ENCODE measurements at regions not wholly inside any gene's neighbourhood (a gene's known extent, or its start where the extent isn't known, plus 50 kb on each side); places are given as distances from the start of the nearest gene placed in this dataset.

DNA sequence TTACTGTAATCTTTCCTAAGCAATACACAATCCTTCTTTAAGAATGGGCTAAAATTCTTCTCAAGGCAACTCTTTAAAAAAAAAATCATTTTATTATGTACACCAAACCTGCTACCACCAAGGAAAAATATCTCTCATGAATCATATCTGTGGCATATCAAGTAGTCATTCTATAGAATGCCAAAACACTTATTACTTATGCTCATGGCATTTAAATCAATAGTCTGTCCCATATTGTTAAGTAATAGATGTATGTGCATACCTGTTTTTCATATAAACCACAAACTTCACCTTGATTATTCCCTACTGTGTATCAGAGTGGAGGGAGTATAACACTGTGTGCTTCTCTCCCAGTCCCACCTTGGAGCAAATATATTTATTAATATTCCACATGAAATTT lies 95.8 kb upstream of the SETBP1 start:
- H3K4me1 ChIP-seq = peaks cover 0 to 11% (median 0%) of the 10 kb centered on the region in 4 donors
- intact Hi-C loops (cut with DNase I; ENCODE audit: low total_unique reads) = no loop called here
- TF ChIP-seq CTCF (IDR thresholded peaks at IDR 0.05) (no peak), EP300 (IDR thresholded peaks at IDR 0.05; ENCODE audit: low read depth) (no peak), POLR2AphosphoS5 (IDR thresholded peaks at IDR 0.05) (no peak), POLR2A (IDR thresholded peaks at IDR 0.05) (no peak)

DNA sequence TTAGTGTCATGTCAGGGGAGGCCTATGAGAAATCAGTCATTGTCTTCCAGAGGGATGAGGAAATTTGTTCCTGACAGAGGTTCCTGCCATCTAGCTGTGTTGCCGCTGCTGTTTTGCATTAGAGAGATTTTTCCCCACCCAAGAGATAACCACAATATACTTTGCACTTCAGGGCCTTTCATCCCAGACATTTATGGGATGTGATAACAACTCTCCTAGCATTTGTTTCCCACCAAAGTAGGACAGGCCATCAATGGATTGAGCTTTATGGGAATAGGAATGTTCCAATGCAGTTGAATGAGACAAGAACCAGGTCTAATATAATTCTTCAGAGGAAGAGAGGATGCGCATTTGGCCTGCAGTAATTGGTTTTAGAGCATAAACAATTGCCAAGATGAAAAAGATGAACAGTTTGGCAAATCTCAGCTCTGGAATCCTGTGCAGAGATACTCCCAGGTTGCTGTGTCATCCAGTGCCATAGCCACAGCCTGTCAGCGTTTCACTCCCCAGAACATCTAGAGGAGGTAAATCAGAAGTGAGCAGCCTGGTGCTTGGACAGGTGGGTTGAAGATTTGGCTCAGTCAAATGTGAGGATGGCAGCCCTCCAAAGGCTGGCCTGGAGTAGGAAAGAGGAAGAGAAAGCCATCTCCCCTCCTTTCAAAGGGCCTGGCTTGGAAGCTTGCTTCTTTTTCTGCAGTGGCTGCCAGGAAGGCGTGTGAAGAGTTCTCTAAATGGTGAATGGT lies 93.7 kb upstream of the SETBP1 start:
- 76 to 87% methylated on average over 4 of the region's 4 CpGs for WGBS, 2 donors (ENCODE audit: low coverage in 1 of 2)

More for the DNA sequence above, 95.8 kb upstream of the SETBP1 start:
- Histone ChIP-seq H3K27me3 (no peaks in the 10 kb centered on the region), H3K36me3 (no peaks in the 10 kb centered on the region), H3K9me3 (no peaks in the 10 kb centered on the region), H3K27ac (no peak overlapping the region), H3K4me3 (no peak overlapping the region)
- in situ Hi-C loops (cut with MboI; ENCODE audit: low pct_ligation_motif_present in 1 of 4, low pct_unique_long_range_greater_than_20kb in 1 of 4, low sequenced_read_pairs in 3 of 4) = no loop called here
- DNase-seq = no peak

GRCh38 chr18:44588508-44588907 lies 92.2 kb upstream of the SETBP1 start:
- peaks cover 0 to 22% (median 4%) of the 10 kb centered on the region in 4 donors for H3K4me1 ChIP-seq
- 51 to 61% methylated on average over 2 of the region's 2 CpGs for WGBS, 2 donors (ENCODE audit: low coverage in 1 of 2)
- in situ Hi-C loops (cut with MboI; ENCODE audit: low pct_ligation_motif_present in 1 of 4, low pct_unique_long_range_greater_than_20kb in 1 of 4, low sequenced_read_pairs in 3 of 4) = no loop called here

More for the DNA sequence above, 93.7 kb upstream of the SETBP1 start:
- Histone ChIP-seq H3K27me3 (no peaks in the 10 kb centered on the region), H3K27ac (peak overlapping the region in 1 of 4 donors; percentile 57), H3K9me3 (no peaks in the 10 kb centered on the region), H3K36me3 (no peaks in the 10 kb centered on the region), H3K4me3 (no peak overlapping the region), H3K4me1 (peaks cover 0 to 15% (median 1%) of the 10 kb centered on the region in 4 donors)
- in situ Hi-C loops (cut with MboI; ENCODE audit: low pct_ligation_motif_present in 1 of 4, low pct_unique_long_range_greater_than_20kb in 1 of 4, low sequenced_read_pairs in 3 of 4) = no loop called here
- no peak for DNase-seq
- TF ChIP-seq POLR2A (IDR thresholded peaks at IDR 0.05) (no peak), EP300 (IDR thresholded peaks at IDR 0.05; ENCODE audit: low read depth) (no peak), POLR2AphosphoS5 (IDR thresholded peaks at IDR 0.05) (peak in 2 of 3 donors; percentile 41 to 42), CTCF (IDR thresholded peaks at IDR 0.05) (no peak)
- intact Hi-C loops (cut with DNase I; ENCODE audit: low total_unique reads) = no loop called here

More at GRCh38 chr18:44588508-44588907, 92.2 kb upstream of the SETBP1 start:
- Histone ChIP-seq H3K36me3 (no peaks in the 10 kb centered on the region), H3K27ac (peak overlapping the region in 1 of 4 donors; percentile 10), H3K9me3 (no peaks in the 10 kb centered on the region), H3K4me3 (no peak overlapping the region), H3K27me3 (no peaks in the 10 kb centered on the region)
- intact Hi-C loops (cut with DNase I; ENCODE audit: low total_unique reads) = no loop called here
- no peak for TF ChIP-seq CTCF (IDR thresholded peaks at IDR 0.05)
- TF ChIP-seq POLR2AphosphoS5 (IDR thresholded peaks at IDR 0.05) = no peak
- no peak for TF ChIP-seq POLR2A (IDR thresholded peaks at IDR 0.05)
- no peak for TF ChIP-seq EP300 (IDR thresholded peaks at IDR 0.05; ENCODE audit: low read depth)
- no peak for DNase-seq

Measured in transverse colon (tissue), 4 donors.